ENCODE measurements at regions not wholly inside any gene's neighbourhood (a gene's known extent, or its start where the extent isn't known, plus 50 kb on each side); places are given as distances from the start of the nearest gene placed in this dataset.

GRCh38 chr4:116126794-116127193 lies 958.6 kb downstream of the TRAM1L1 start:
- TF ChIP-seq CTCF (IDR thresholded peaks at IDR 0.05) (no peak), REST (IDR thresholded peaks at IDR 0.05; ENCODE audit: insufficient read depth in 1 of 2, low read depth in 2 of 2, low read length in 1 of 2) (no peak), TCF7L2 (IDR thresholded peaks at IDR 0.05; ENCODE audit: low read depth, low read length) (no peak)
